PC-3 (cell line): ENCODE measurements at regions not wholly inside any gene's neighbourhood (a gene's known extent, or its start where the extent isn't known, plus 50 kb on each side); places are given as distances from the start of the nearest gene placed in this dataset.

Experiments used
- CTCF ChIP-seq: fragments of 300-600 bp; sonication (generic); conservative IDR thresholded peaks from 2 replicates; pipeline ENCODE4 v1.5.1; 2017; ENCODE audit warnings: antibody characterized with exemption, low read depth, mild to moderate bottlenecking, low read length
- EZH2phosphoT487 ChIP-seq: fragments of 300-600 bp; sonication (generic); IDR thresholded peaks from 2 replicates; pipeline ENCODE4 v1.6.1; 2018; ENCODE audit warnings: mild to moderate bottlenecking, antibody characterized with exemption, low read length, borderline replicate concordance

GRCh38 chr3:130839813-130840212, 54.1 kb upstream of the ATP2C1 start:
- no peak for TF ChIP-seq EZH2phosphoT487
- no peak for TF ChIP-seq CTCF
